ENCODE measurements at regions not wholly inside any gene's neighbourhood (a gene's known extent, or its start where the extent isn't known, plus 50 kb on each side); places are given as distances from the start of the nearest gene placed in this dataset.

DNA sequence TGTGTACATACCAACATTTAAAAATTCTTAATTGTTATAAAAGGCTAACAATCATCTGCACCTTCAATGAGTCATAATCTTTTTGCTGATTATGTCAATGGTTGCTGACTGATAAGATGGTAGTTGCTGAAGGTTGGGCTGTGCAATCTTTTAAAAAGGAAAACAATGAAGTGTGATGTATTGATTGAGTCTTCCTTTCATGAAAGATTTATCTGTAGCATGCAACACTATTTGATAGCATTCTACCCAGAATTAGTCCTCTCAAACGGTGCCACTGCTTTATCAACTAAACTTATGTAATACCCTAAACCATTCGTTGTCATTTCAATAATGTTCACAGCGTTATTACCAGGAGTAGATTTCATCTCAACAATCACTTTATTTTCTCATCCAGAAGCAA is 2360.6 kb downstream of the PCDH9 start:
- CTCF ChIA-PET, result no interaction called here
- H4K20me1 ChIP-seq (ENCODE audit: insufficient read depth, low read length), result no peaks in the 10 kb centered on the region
- no peak overlapping the region for H2AK5ac ChIP-seq (ENCODE audit: low read depth, low read length)
- 13% methylated on average over 3 of the region's 3 CpGs; no CpG with 5 or more reads in 1 of the 2 experiments for WGBS, 2 experiments (ENCODE audit: extremely low coverage in 2 of 2, insufficient read length in 1 of 2)
- no peak overlapping the region for H3K14ac ChIP-seq (replicated peaks; ENCODE audit: low read depth, low read length)
- H3K36me3 ChIP-seq (ENCODE audit: control insufficient read depth, insufficient read depth, low read length), result no peaks in the 10 kb centered on the region
- H2AK9ac ChIP-seq (replicated peaks; ENCODE audit: low read depth, low read length, poor library complexity), result no peak overlapping the region
- H2BK5ac ChIP-seq (ENCODE audit: low read depth, low read length, poor library complexity, severe bottlenecking), result no peak overlapping the region
- dilution Hi-C loops (cut with HindIII; ENCODE audit: low sequenced_read_pairs, unreplicated experiment) (no loop called here), in situ Hi-C loops (cut with MboI; ENCODE audit: low sequenced_read_pairs) (no loop called here), intact Hi-C loops (cut with micrococcal nuclease) (no loop called here)
- TF ChIP-seq, protein P1, sequence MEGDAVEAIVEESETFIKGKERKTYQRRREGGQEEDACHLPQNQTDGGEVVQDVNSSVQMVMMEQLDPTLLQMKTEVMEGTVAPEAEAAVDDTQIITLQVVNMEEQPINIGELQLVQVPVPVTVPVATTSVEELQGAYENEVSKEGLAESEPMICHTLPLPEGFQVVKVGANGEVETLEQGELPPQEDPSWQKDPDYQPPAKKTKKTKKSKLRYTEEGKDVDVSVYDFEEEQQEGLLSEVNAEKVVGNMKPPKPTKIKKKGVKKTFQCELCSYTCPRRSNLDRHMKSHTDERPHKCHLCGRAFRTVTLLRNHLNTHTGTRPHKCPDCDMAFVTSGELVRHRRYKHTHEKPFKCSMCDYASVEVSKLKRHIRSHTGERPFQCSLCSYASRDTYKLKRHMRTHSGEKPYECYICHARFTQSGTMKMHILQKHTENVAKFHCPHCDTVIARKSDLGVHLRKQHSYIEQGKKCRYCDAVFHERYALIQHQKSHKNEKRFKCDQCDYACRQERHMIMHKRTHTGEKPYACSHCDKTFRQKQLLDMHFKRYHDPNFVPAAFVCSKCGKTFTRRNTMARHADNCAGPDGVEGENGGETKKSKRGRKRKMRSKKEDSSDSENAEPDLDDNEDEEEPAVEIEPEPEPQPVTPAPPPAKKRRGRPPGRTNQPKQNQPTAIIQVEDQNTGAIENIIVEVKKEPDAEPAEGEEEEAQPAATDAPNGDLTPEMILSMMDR (conservative IDR thresholded peaks at IDR 0.05; ENCODE audit: low read depth, low read length), result no peak
- TF ChIP-seq MAFK (IDR thresholded peaks at IDR 0.05; ENCODE audit: low read depth, low read length), result no peak
- TF ChIP-seq, protein P2, sequence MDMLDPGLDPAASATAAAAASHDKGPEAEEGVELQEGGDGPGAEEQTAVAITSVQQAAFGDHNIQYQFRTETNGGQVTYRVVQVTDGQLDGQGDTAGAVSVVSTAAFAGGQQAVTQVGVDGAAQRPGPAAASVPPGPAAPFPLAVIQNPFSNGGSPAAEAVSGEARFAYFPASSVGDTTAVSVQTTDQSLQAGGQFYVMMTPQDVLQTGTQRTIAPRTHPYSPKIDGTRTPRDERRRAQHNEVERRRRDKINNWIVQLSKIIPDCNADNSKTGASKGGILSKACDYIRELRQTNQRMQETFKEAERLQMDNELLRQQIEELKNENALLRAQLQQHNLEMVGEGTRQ (IDR thresholded peaks at IDR 0.05; ENCODE audit: low read depth, low read length), result no peak
- TF ChIP-seq RFX5 (IDR thresholded peaks at IDR 0.05; ENCODE audit: low read depth, low read length), result no peak
- no peak for TF ChIP-seq BHLHE40 (IDR thresholded peaks at IDR 0.05; ENCODE audit: low read depth, low read length)
- TF ChIP-seq, protein P3, sequence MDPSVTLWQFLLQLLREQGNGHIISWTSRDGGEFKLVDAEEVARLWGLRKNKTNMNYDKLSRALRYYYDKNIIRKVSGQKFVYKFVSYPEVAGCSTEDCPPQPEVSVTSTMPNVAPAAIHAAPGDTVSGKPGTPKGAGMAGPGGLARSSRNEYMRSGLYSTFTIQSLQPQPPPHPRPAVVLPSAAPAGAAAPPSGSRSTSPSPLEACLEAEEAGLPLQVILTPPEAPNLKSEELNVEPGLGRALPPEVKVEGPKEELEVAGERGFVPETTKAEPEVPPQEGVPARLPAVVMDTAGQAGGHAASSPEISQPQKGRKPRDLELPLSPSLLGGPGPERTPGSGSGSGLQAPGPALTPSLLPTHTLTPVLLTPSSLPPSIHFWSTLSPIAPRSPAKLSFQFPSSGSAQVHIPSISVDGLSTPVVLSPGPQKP (IDR thresholded peaks at IDR 0.05; ENCODE audit: borderline replicate concordance, low read depth, low read length), result no peak
- no peak for TF ChIP-seq NFE2L2 (IDR thresholded peaks at IDR 0.05; ENCODE audit: low read depth, low read length)
- no peak for TF ChIP-seq POLR2A (IDR thresholded peaks at IDR 0.05; ENCODE audit: low read depth, low read length)
- no peak for TF ChIP-seq MXI1 (IDR thresholded peaks at IDR 0.05; ENCODE audit: borderline replicate concordance, low read depth, low read length)
- no peak for TF ChIP-seq FOS (IDR thresholded peaks at IDR 0.05; ENCODE audit: low read depth, low read length)
- TF ChIP-seq RCOR1 (IDR thresholded peaks at IDR 0.05; ENCODE audit: insufficient replicate concordance, low read length), result no peak
- no peak for TF ChIP-seq CHD1 (IDR thresholded peaks at IDR 0.05; ENCODE audit: low read depth, low read length)
- no peak for TF ChIP-seq CEBPB (IDR thresholded peaks at IDR 0.05; ENCODE audit: low read depth, low read length)
- TF ChIP-seq MAZ (IDR thresholded peaks at IDR 0.05; ENCODE audit: borderline replicate concordance, low read depth, low read length), result no peak
- TF ChIP-seq RAD21 (IDR thresholded peaks at IDR 0.05; ENCODE audit: low read length), result no peak
- no peak for TF ChIP-seq SMC3 (IDR thresholded peaks at IDR 0.05; ENCODE audit: low read depth, low read length)
- H3K56ac ChIP-seq (ENCODE audit: extremely low read depth, insufficient read depth, low read length), result no peak overlapping the region
- H3K23ac ChIP-seq (ENCODE audit: low read depth, low read length), result no peak overlapping the region
- H3K27me3 ChIP-seq (ENCODE audit: control insufficient read depth, insufficient read depth, low read length), result no peaks in the 10 kb centered on the region
- H4K8ac ChIP-seq (ENCODE audit: low read depth in 2 of 2, low read length in 2 of 2), result no peak overlapping the region
- no peak overlapping the region for H2BK20ac ChIP-seq (ENCODE audit: low read depth, low read length)
- no peaks in the 10 kb centered on the region for H3K9me1 ChIP-seq (ENCODE audit: insufficient read depth, low read length)
- no peak overlapping the region for H3K18ac ChIP-seq (ENCODE audit: low read depth, low read length)
- BruUV-seq (replicated peaks), result no TSS peak
- no peaks in the 10 kb centered on the region for H3K79me1 ChIP-seq (ENCODE audit: low read depth in 1 of 2, low read length in 2 of 2)
- no peaks in the 10 kb centered on the region for H3K9me3 ChIP-seq (ENCODE audit: control insufficient read depth, insufficient read depth, low read length)
- no peak for ATAC-seq (ENCODE audit: low read depth)
- H2AFZ ChIP-seq (replicated peaks; ENCODE audit: low read length, poor library complexity), result no peak overlapping the region
- no peaks in the 10 kb centered on the region for H3K4me1 ChIP-seq (ENCODE audit: control insufficient read depth, insufficient read depth, low read length)
- H3K4me2 ChIP-seq (ENCODE audit: low read depth, low read length), result no peak overlapping the region
- no peak overlapping the region for H3K4me3 ChIP-seq (ENCODE audit: insufficient read depth, low read depth, low read length)
- POLR2A ChIA-PET (ENCODE audit: unreplicated experiment), result no interaction called here
- DNase-seq, result no peak
- no peak overlapping the region for H4K5ac ChIP-seq (ENCODE audit: low read depth, low read length)
- no peak overlapping the region for H3K27ac ChIP-seq (ENCODE audit: insufficient read depth, low read length)
- no peak overlapping the region for H4K91ac ChIP-seq (ENCODE audit: insufficient read depth, low read depth, low read length)
- no peak overlapping the region for H3K4ac ChIP-seq (ENCODE audit: low read depth, low read length)
- no peak overlapping the region for H3K9ac ChIP-seq (ENCODE audit: low read depth, low read length)
- no peak overlapping the region for H2BK120ac ChIP-seq (ENCODE audit: low read depth, low read length)
- H2BK15ac ChIP-seq (ENCODE audit: low read depth, low read length), result no peak overlapping the region
